ENCODE measurements at regions not wholly inside any gene's neighbourhood (a gene's known extent, or its start where the extent isn't known, plus 50 kb on each side); places are given as distances from the start of the nearest gene placed in this dataset.

- Histone ChIP-seq H3K79me2 (ENCODE audit: insufficient read depth, low read length) (no peaks in the 10 kb centered on the region), H3K9me2 (replicated peaks; ENCODE audit: insufficient read depth, low read length) (no peaks in the 10 kb centered on the region), H4K20me1 (ENCODE audit: low read depth, low read length) (no peaks in the 10 kb centered on the region), H3K9ac (ENCODE audit: low read length) (no peak overlapping the region), H3F3A (ENCODE audit: insufficient read depth) (no peaks in the 10 kb centered on the region), H3K27me3 (ENCODE audit: low read length) (no peaks in the 10 kb centered on the region), H3K27ac (ENCODE audit: low read depth, low read length) (no peak overlapping the region), H3K4me2 (ENCODE audit: low read depth, low read length, poor library complexity, severe bottlenecking) (no peak overlapping the region), H3K4me3 (ENCODE audit: insufficient read depth, low read length, poor library complexity, severe bottlenecking) (no peak overlapping the region), H3K36me3 (ENCODE audit: low read length) (no peaks in the 10 kb centered on the region), H2AFZ (ENCODE audit: low read depth, low read length, severe bottlenecking) (no peak overlapping the region), H3K9me3 (ENCODE audit: insufficient read depth, low read length) (no peaks in the 10 kb centered on the region)
- TF ChIP-seq CTCF (IDR thresholded peaks at IDR 0.05; ENCODE audit: insufficient read depth, low read length, poor library complexity, severe bottlenecking) (no peak), EZH2phosphoT487 (conservative IDR thresholded peaks at IDR 0.05; ENCODE audit: low read length) (no peak)
These were observed 101.7 kb upstream of the SEC14L1 start for GRCh38 chr17:77038884-77039555.

DNA sequence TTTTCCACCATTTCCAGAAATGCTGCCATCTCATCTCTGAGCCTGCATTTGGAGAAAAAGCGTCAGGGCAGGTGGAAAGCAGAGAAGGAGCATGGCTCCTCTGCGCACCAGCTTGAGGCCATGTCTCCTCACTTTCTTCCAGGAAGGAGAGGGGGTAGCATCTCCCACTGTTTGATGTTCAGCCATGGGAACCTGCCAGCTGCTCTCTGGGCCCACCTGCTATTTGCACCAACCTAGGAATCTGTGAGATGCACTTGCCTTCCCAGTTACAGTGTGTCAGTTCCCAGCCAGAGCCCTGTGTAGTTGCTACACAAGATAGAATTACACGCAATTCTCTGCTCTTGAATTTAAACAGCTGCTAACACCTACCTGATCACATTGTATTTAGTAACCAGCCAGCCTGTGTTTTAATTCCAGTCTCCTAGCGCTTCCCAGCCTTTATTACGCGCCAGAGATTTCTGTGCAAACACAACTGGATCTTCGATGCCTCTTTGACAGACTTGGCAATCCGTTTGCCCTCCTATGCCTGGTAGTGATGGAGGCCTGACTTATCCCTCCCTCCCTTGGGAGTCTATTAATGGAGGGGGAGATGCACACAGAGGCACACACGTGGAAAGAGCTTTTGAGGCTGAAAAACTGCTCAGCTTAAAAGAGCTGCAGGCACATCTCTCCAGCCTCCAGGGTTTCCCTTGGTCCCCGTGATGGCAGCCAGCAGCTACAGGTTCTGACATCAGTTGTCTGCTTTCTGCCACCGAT, 98.1 kb upstream of the SEC14L1 start:
- H3K9ac ChIP-seq (ENCODE audit: low read length), result no peak overlapping the region
- H3K4me3 ChIP-seq (ENCODE audit: insufficient read depth, low read length, poor library complexity, severe bottlenecking), result no peak overlapping the region
- H3K4me2 ChIP-seq (ENCODE audit: low read depth, low read length, poor library complexity, severe bottlenecking), result no peak overlapping the region
- no peaks in the 10 kb centered on the region for H3K36me3 ChIP-seq (ENCODE audit: low read length)
- H3F3A ChIP-seq (ENCODE audit: insufficient read depth), result no peaks in the 10 kb centered on the region
- H4K20me1 ChIP-seq (ENCODE audit: low read depth, low read length), result no peaks in the 10 kb centered on the region
- TF ChIP-seq CTCF (IDR thresholded peaks at IDR 0.05; ENCODE audit: insufficient read depth, low read length, poor library complexity, severe bottlenecking) (no peak), EZH2phosphoT487 (conservative IDR thresholded peaks at IDR 0.05; ENCODE audit: low read length) (no peak)
- H3K27ac ChIP-seq (ENCODE audit: low read depth, low read length), result no peak overlapping the region
- no peaks in the 10 kb centered on the region for H3K27me3 ChIP-seq (ENCODE audit: low read length)
- no peaks in the 10 kb centered on the region for H3K9me3 ChIP-seq (ENCODE audit: insufficient read depth, low read length)
- H3K79me2 ChIP-seq (ENCODE audit: insufficient read depth, low read length), result no peaks in the 10 kb centered on the region
- no peaks in the 10 kb centered on the region for H3K9me2 ChIP-seq (replicated peaks; ENCODE audit: insufficient read depth, low read length)
- H2AFZ ChIP-seq (ENCODE audit: low read depth, low read length, severe bottlenecking), result no peak overlapping the region

DNA sequence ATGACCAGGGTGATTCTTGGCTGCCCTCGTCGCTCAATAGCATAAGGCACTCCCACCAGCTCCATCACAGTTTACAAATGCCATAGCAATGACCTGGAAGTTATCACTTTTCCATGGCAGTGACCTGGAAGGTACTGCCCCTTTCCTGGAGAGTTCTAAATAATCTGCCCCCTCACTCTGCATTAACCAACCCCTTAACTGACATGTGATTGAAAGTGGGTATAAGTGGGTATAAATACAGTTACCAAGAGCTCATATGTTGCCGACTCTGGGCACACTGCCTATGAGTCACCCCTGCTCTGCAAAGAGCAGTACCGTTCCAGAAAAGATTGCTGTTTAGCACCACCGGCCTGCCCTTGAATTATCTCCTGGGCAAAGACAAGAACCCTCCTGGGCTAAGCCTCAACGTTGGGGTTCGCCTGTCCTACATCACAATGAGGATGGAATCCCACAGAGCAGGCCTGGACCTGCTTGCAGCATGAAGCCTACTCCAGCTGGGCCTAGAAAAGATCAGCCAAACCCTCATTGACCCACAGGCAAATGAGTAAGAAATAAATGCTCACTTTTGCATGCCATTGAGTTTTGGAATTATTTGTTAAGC, 95.2 kb upstream of the SEC14L1 start:
- no peaks in the 10 kb centered on the region for H3K36me3 ChIP-seq (ENCODE audit: low read length)
- no peaks in the 10 kb centered on the region for H3K9me3 ChIP-seq (ENCODE audit: insufficient read depth, low read length)
- H3K27ac ChIP-seq (ENCODE audit: low read depth, low read length), result no peak overlapping the region
- no peaks in the 10 kb centered on the region for H4K20me1 ChIP-seq (ENCODE audit: low read depth, low read length)
- H3K9ac ChIP-seq (ENCODE audit: low read length), result no peak overlapping the region
- no peaks in the 10 kb centered on the region for H3K79me2 ChIP-seq (ENCODE audit: insufficient read depth, low read length)
- H3K4me3 ChIP-seq (ENCODE audit: insufficient read depth, low read length, poor library complexity, severe bottlenecking), result no peak overlapping the region
- no peak overlapping the region for H3K4me2 ChIP-seq (ENCODE audit: low read depth, low read length, poor library complexity, severe bottlenecking)
- TF ChIP-seq EZH2phosphoT487 (conservative IDR thresholded peaks at IDR 0.05; ENCODE audit: low read length) (no peak), CTCF (IDR thresholded peaks at IDR 0.05; ENCODE audit: insufficient read depth, low read length, poor library complexity, severe bottlenecking) (no peak)
- H2AFZ ChIP-seq (ENCODE audit: low read depth, low read length, severe bottlenecking), result no peak overlapping the region
- H3K9me2 ChIP-seq (replicated peaks; ENCODE audit: insufficient read depth, low read length), result no peaks in the 10 kb centered on the region
- H3K27me3 ChIP-seq (ENCODE audit: low read length), result no peaks in the 10 kb centered on the region
- no peaks in the 10 kb centered on the region for H3F3A ChIP-seq (ENCODE audit: insufficient read depth)

All from SU-DHL-6 (cell line).